ENCODE measurements at regions not wholly inside any gene's neighbourhood (a gene's known extent, or its start where the extent isn't known, plus 50 kb on each side); places are given as distances from the start of the nearest gene placed in this dataset.
A peak's percentile ranks its signal among the peaks of the same experiment; 100 is the strongest.

- no peaks in the 10 kb centered on the region for H4K20me1 ChIP-seq (replicated peaks; ENCODE audit: control insufficient read depth, insufficient read depth, low read length)
- H3K4me2 ChIP-seq (ENCODE audit: insufficient read depth, low read length), result no peak overlapping the region
- no peaks in the 10 kb centered on the region for H3K79me2 ChIP-seq (ENCODE audit: control insufficient read depth, insufficient read depth, low read length)
- in situ Hi-C loops (cut with MboI), result no loop called here
- H3K4me1 ChIP-seq (replicated peaks in 1 of 2; ENCODE audit: control insufficient read depth in 2 of 2, insufficient read depth in 2 of 2, low read length in 2 of 2), result no peaks in the 10 kb centered on the region
- ChIA-PET POLR2A (no interaction called here), CTCF (ENCODE audit: low intra/inter-chr PET ratio) (no interaction called here)
- no peaks in the 10 kb centered on the region for H3K9me1 ChIP-seq (ENCODE audit: control insufficient read depth, insufficient read depth, low read length)
- no peak for TF ChIP-seq RFX1 (IDR thresholded peaks at IDR 0.05)
- peak; percentile 14 for TF ChIP-seq RBM25 (IDR thresholded peaks at IDR 0.05; ENCODE audit: low read depth, low read length, severe bottlenecking)
- no peaks in the 10 kb centered on the region for H3K36me3 ChIP-seq (ENCODE audit: control insufficient read depth, insufficient read depth, low read length)
- no TSS peak for BruUV-seq (replicated peaks)
- 0% methylated on average over 2 of the region's 2 CpGs for WGBS (ENCODE audit: insufficient coverage, low coverage, missing lambda C conversion rate)
- DNase-seq (ENCODE audit: extremely low read depth in 1 of 4, low spot score in 3 of 4) (no peak), ATAC-seq (no peak), FAIRE-seq (no peak)
- H3K9me3 ChIP-seq (replicated peaks; ENCODE audit: control insufficient read depth, insufficient read depth, low read depth, low read length), result no peaks in the 10 kb centered on the region
- intact Hi-C loops (cut with micrococcal nuclease), result no loop called here
- H3K4me3 ChIP-seq, result no peak overlapping the region
- no peaks in the 10 kb centered on the region for H3K27me3 ChIP-seq (ENCODE audit: control insufficient read depth in 2 of 2, insufficient read depth in 2 of 2, low read length in 2 of 2)
- no peak overlapping the region for H3K27ac ChIP-seq (ENCODE audit: extremely low read depth, low read depth, low read length)
- no peak overlapping the region for H3K9ac ChIP-seq (ENCODE audit: insufficient read depth in 1 of 2, low read depth in 2 of 2, low read length in 2 of 2)
- no peak overlapping the region for H2AFZ ChIP-seq (ENCODE audit: low read depth, low read length)
Measured at GRCh38 chr11:31943056-31943780, 132.1 kb upstream of the PAX6 start.

- no peak overlapping the region for H2AFZ ChIP-seq (ENCODE audit: low read depth, low read length)
Measured at GRCh38 chr11:31940371-31941037, 129.4 kb upstream of the PAX6 start.

More at GRCh38 chr11:31940371-31941037, 129.4 kb upstream of the PAX6 start:
- Histone ChIP-seq H3K36me3 (ENCODE audit: control insufficient read depth, insufficient read depth, low read length) (no peaks in the 10 kb centered on the region), H3K4me2 (ENCODE audit: insufficient read depth, low read length) (no peak overlapping the region), H3K9me3 (replicated peaks; ENCODE audit: control insufficient read depth, insufficient read depth, low read depth, low read length) (no peaks in the 10 kb centered on the region), H3K27me3 (ENCODE audit: control insufficient read depth in 2 of 2, insufficient read depth in 2 of 2, low read length in 2 of 2) (no peaks in the 10 kb centered on the region), H3K79me2 (ENCODE audit: control insufficient read depth, insufficient read depth, low read length) (no peaks in the 10 kb centered on the region), H4K20me1 (replicated peaks; ENCODE audit: control insufficient read depth, insufficient read depth, low read length) (no peaks in the 10 kb centered on the region), H3K4me1 (replicated peaks in 1 of 2; ENCODE audit: control insufficient read depth in 2 of 2, insufficient read depth in 2 of 2, low read length in 2 of 2) (no peaks in the 10 kb centered on the region), H3K4me3 (no peak overlapping the region), H3K27ac (ENCODE audit: extremely low read depth, low read depth, low read length) (no peak overlapping the region), H3K9ac (ENCODE audit: insufficient read depth in 1 of 2, low read depth in 2 of 2, low read length in 2 of 2) (no peak overlapping the region), H3K9me1 (ENCODE audit: control insufficient read depth, insufficient read depth, low read length) (no peaks in the 10 kb centered on the region)
- TF ChIP-seq THRB (CRISPR knock-in tag; conservative IDR thresholded peaks at IDR 0.05), result no peak
- no peak for TF ChIP-seq NBN (IDR thresholded peaks at IDR 0.05; ENCODE audit: low read depth)
- no peak for TF ChIP-seq PTRF (tag; IDR thresholded peaks at IDR 0.05)
- TF ChIP-seq MNT (conservative IDR thresholded peaks at IDR 0.05), result no peak
- no peak for TF ChIP-seq SIN3B (IDR thresholded peaks at IDR 0.05; ENCODE audit: low read depth)
- TF ChIP-seq NCOA1 (IDR thresholded peaks at IDR 0.05; ENCODE audit: low read depth), result no peak
- TF ChIP-seq SMAD2 (IDR thresholded peaks at IDR 0.05; ENCODE audit: low read depth, low read length), result no peak
- no peak for TF ChIP-seq COPS2 (conservative IDR thresholded peaks at IDR 0.05)
- TF ChIP-seq ZNF395 (CRISPR knock-in tag; IDR thresholded peaks at IDR 0.05), result no peak
- no peak for TF ChIP-seq ZNF184 (CRISPR knock-in tag; IDR thresholded peaks at IDR 0.05)
- 0% methylated on average over 4 of the region's 4 CpGs for WGBS (ENCODE audit: insufficient coverage, low coverage, missing lambda C conversion rate)
- no TSS peak for BruUV-seq (replicated peaks)
- ATAC-seq, result no peak
- in situ Hi-C loops (cut with MboI), result no loop called here
- no peak for DNase-seq (ENCODE audit: extremely low read depth in 1 of 4, low spot score in 3 of 4)
- CTCF ChIA-PET (ENCODE audit: low intra/inter-chr PET ratio), result no interaction called here
- intact Hi-C loops (cut with micrococcal nuclease), result no loop called here
- FAIRE-seq, result no peak
- POLR2A ChIA-PET, result no interaction called here
